Kidney (tissue), 13 donors: ENCODE measurements at regions not wholly inside any gene's neighbourhood (a gene's known extent, or its start where the extent isn't known, plus 50 kb on each side); places are given as distances from the start of the nearest gene placed in this dataset.

Experiments used
- DNase-seq, 5 donors: peaks; one replicate each; pipeline ENCODE4 v3.0.0-alpha.2; 2013 to 2020
- FAIRE-seq: peaks from 2 replicates; lab custom pipeline; 2012; peaks lifted over from hg19 to GRCh38; lab: Jason Lieb, UNC
- H3K27ac ChIP-seq, 2 donors: one replicate each; pipeline ENCODE4 v1.7.0; 2013; ENCODE audit warnings: low read depth in 2 of 2, low read length in 2 of 2, inconsistent platforms in 1 of 2
- H3K27me3 ChIP-seq: one replicate; pipeline ENCODE4 v1.7.1; 2013; ENCODE audit warnings: low read length, inconsistent platforms; ENCODE audit not compliant: control insufficient read depth, insufficient read depth
- H3K36me3 ChIP-seq, 3 donors: one replicate each; pipeline versions ENCODE4 v1.7.0 to v1.7.1; 2013; ENCODE audit warnings: low read length in 3 of 3, control low read depth in 1 of 3, inconsistent platforms in 1 of 3; ENCODE audit not compliant: insufficient read depth in 3 of 3, control insufficient read depth in 2 of 3
- H3K4me1 ChIP-seq, 3 donors: one replicate each; pipeline versions ENCODE4 v1.7.0 to v1.7.1; 2013; ENCODE audit warnings: low read length in 3 of 3, inconsistent platforms in 1 of 3, low read depth in 1 of 3; ENCODE audit not compliant: control insufficient read depth in 2 of 3, insufficient read depth in 2 of 3
- H3K4me3 ChIP-seq, 3 donors: one replicate each; pipeline versions ENCODE4 v1.7.0 to v1.8.1; 2013; ENCODE audit warnings: low read length in 3 of 3, control low read depth in 1 of 3, inconsistent platforms in 1 of 3
- H3K9ac ChIP-seq, 3 donors: one replicate each; pipeline versions ENCODE4 v1.7.0 to v1.7.1; 2013; ENCODE audit warnings: low read length in 3 of 3, control low read depth in 1 of 3, inconsistent platforms in 1 of 3
- H3K9me3 ChIP-seq, 3 donors: one replicate each; pipeline versions ENCODE4 v1.7.0 to v1.7.1; 2013; ENCODE audit warnings: low read length in 3 of 3, control low read depth in 1 of 3, inconsistent platforms in 1 of 3; ENCODE audit not compliant: control insufficient read depth in 2 of 3, insufficient read depth in 1 of 3
- CTCF ChIP-seq: IDR thresholded peaks from 3 replicates; pipeline ENCODE4 v1.5.1; 2012; ENCODE audit warnings: mild to moderate bottlenecking, moderate library complexity, borderline replicate concordance; ENCODE audit not compliant: insufficient read depth; ENCODE audit errors: extremely low read depth
- intact Hi-C: fragments of 100-400 bp; cut with DNase I; formaldehyde crosslinking; loops from one replicate; pipeline ENCODE4 v1.11.1; 2022
- donor health status: control.
- donor health status: control.
- donor health status: control.
- donor health status: control.
- donor health status: control.
- donor health status: DM: yes; HTN: yes; CAD: no.
- donor health status: Normal renal cell carcinoma (clear cell type).

GRCh38 chr5:37971483-37972024 is 131.7 kb upstream of the GDNF start:
- H3K9me3 ChIP-seq = no peaks in the 10 kb centered on the region
- H3K27me3 ChIP-seq = no peaks in the 10 kb centered on the region
- H3K9ac ChIP-seq = no peak overlapping the region
- intact Hi-C loops = no loop called here
- no peak for TF ChIP-seq CTCF
- DNase-seq (no peak), FAIRE-seq (no peak)
- H3K36me3 ChIP-seq = no peaks in the 10 kb centered on the region
- no peak overlapping the region for H3K4me3 ChIP-seq
- H3K27ac ChIP-seq = no peak overlapping the region
- H3K4me1 ChIP-seq = no peaks in the 10 kb centered on the region

GRCh38 chr5:37966871-37967270 is 127.0 kb upstream of the GDNF start:
- Histone ChIP-seq H3K4me3 (no peak overlapping the region), H3K27ac (no peak overlapping the region), H3K4me1 (no peaks in the 10 kb centered on the region), H3K36me3 (no peaks in the 10 kb centered on the region), H3K9me3 (no peaks in the 10 kb centered on the region), H3K9ac (no peak overlapping the region), H3K27me3 (no peaks in the 10 kb centered on the region)
- intact Hi-C loops = no loop called here
- no peak for TF ChIP-seq CTCF
- DNase-seq (peak in 2 of 5 donors; percentile 17 to 65), FAIRE-seq (no peak)

- Histone ChIP-seq H3K4me3 (no peak overlapping the region), H3K4me1 (no peaks in the 10 kb centered on the region), H3K27me3 (no peaks in the 10 kb centered on the region), H3K36me3 (no peaks in the 10 kb centered on the region), H3K9me3 (no peaks in the 10 kb centered on the region), H3K27ac (no peak overlapping the region), H3K9ac (no peak overlapping the region)
- intact Hi-C loops = no loop called here
- no peak for DNase-seq
- TF ChIP-seq CTCF = no peak
- no peak for FAIRE-seq
Measured at GRCh38 chr5:37966291-37966690, 126.5 kb upstream of the GDNF start.

GRCh38 chr5:37962389-37962788 is 122.5 kb upstream of the GDNF start:
- H3K36me3 ChIP-seq = no peaks in the 10 kb centered on the region
- no peak for FAIRE-seq
- no peak overlapping the region for H3K27ac ChIP-seq
- no peak for DNase-seq
- H3K4me3 ChIP-seq = no peak overlapping the region
- H3K9me3 ChIP-seq = peaks cover 0 to 15% (median 9%) of the 10 kb centered on the region in 3 donors
- intact Hi-C loops = no loop called here
- no peaks in the 10 kb centered on the region for H3K4me1 ChIP-seq
- no peak overlapping the region for H3K9ac ChIP-seq
- TF ChIP-seq CTCF = no peak
- no peaks in the 10 kb centered on the region for H3K27me3 ChIP-seq
